ENCODE measurements at regions not wholly inside any gene's neighbourhood (a gene's known extent, or its start where the extent isn't known, plus 50 kb on each side); places are given as distances from the start of the nearest gene placed in this dataset.

- no peak for TF ChIP-seq CTCF (IDR thresholded peaks at IDR 0.05; ENCODE audit: low read depth, low read length)
- no peak for TF ChIP-seq EZH2phosphoT487 (IDR thresholded peaks at IDR 0.05; ENCODE audit: low read depth)
Measured at GRCh38 chr7:145324081-145324480, 488.2 kb upstream of the TPK1 start.
